NT2/D1 (cell line): ENCODE measurements at regions not wholly inside any gene's neighbourhood (a gene's known extent, or its start where the extent isn't known, plus 50 kb on each side); places are given as distances from the start of the nearest gene placed in this dataset.

Source experiments
- DNase-seq: peaks from one replicate; pipeline ENCODE4 v3.0.0-alpha.2; 2011; ENCODE audit warnings: low read depth, low spot score
- H3K27me3 ChIP-seq: 2 replicates; pipeline ENCODE4 v1.6.0; 2011; ENCODE audit warnings: mild to moderate bottlenecking; ENCODE audit not compliant: insufficient read length, insufficient read depth
- H3K36me3 ChIP-seq: 2 replicates; pipeline ENCODE4 v1.6.1; 2011; ENCODE audit warnings: mild to moderate bottlenecking, low read length, mixed read lengths; ENCODE audit not compliant: insufficient read depth, insufficient read length
- H3K4me1 ChIP-seq: 2 replicates; pipeline ENCODE4 v1.5.1; 2011; ENCODE audit not compliant: insufficient read depth, insufficient read length
- H3K4me3 ChIP-seq: 2 replicates; pipeline ENCODE4 v1.5.1; 2011; ENCODE audit warnings: low read depth; ENCODE audit not compliant: insufficient read length
- H3K9ac ChIP-seq: 2 replicates; pipeline ENCODE4 v1.6.0; 2011; ENCODE audit warnings: low read depth; ENCODE audit not compliant: insufficient read length
- H3K9me3 ChIP-seq: 2 replicates; pipeline ENCODE4 v1.5.1; 2011; ENCODE audit warnings: mild to moderate bottlenecking, low read length; ENCODE audit not compliant: insufficient read depth
- SUZ12 ChIP-seq: IDR thresholded peaks from 2 replicates; pipeline ENCODE4 v1.6.1; 2011; ENCODE audit not compliant: insufficient read length, insufficient read depth; ENCODE audit errors: extremely low read depth
- YY1 ChIP-seq: IDR thresholded peaks from 2 replicates; pipeline ENCODE4 v1.6.1; 2011; ENCODE audit not compliant: insufficient read length, insufficient read depth
- ZNF274 ChIP-seq: IDR thresholded peaks from 2 replicates; pipeline ENCODE4 v1.6.1; 2011; ENCODE audit warnings: mild to moderate bottlenecking, low read depth, low read length

DNA sequence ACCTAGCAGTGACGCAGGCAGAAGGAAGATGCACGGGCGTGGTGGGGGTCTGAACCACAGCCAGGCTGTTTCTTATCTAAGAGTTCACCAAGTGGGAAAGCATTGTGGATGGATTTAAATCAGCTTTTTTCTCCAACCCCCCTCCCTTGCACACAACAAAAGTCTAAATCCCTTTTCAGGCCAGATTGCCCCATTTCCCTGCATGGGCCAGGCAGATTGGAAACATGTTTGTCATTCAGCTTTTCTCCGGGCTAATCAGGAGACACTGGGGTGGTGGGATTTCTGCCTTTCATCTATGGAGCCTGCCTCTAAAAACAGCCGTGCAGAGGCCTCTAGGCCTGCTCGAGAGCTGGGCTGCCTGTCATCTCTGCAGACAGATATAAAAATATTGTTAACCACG, 166.3 kb upstream of the LEF1 start:
- no peak for DNase-seq
- no peak overlapping the region for H3K9ac ChIP-seq
- no peaks in the 10 kb centered on the region for H3K9me3 ChIP-seq
- no peaks in the 10 kb centered on the region for H3K36me3 ChIP-seq
- no peaks in the 10 kb centered on the region for H3K4me1 ChIP-seq
- TF ChIP-seq YY1 = no peak
- TF ChIP-seq SUZ12 = no peak
- no peak for TF ChIP-seq ZNF274
- no peak overlapping the region for H3K4me3 ChIP-seq
- no peaks in the 10 kb centered on the region for H3K27me3 ChIP-seq

DNA sequence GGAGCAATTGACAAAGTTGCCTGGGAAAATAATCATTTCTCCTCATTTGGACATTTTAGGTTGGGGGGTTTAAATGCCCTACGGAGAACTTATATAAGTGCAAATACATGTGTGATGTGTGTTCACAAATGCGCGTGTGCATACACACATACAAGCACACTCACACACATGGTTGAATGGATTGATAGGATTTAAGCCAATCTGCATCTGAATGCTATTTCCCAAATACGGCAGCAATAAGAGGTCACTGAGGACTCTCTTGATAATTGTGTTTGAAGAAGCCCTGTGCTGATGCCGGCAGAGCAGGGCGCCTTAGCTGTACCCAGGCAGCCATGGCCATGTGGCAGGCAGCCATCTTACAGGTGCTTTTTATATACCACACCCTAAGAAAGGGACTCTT, 165.3 kb upstream of the LEF1 start:
- Histone ChIP-seq H3K36me3 (no peaks in the 10 kb centered on the region), H3K4me3 (no peak overlapping the region), H3K9ac (no peak overlapping the region), H3K27me3 (no peaks in the 10 kb centered on the region), H3K4me1 (no peaks in the 10 kb centered on the region), H3K9me3 (no peaks in the 10 kb centered on the region)
- TF ChIP-seq YY1 (no peak), SUZ12 (no peak), ZNF274 (no peak)
- DNase-seq = no peak

DNA sequence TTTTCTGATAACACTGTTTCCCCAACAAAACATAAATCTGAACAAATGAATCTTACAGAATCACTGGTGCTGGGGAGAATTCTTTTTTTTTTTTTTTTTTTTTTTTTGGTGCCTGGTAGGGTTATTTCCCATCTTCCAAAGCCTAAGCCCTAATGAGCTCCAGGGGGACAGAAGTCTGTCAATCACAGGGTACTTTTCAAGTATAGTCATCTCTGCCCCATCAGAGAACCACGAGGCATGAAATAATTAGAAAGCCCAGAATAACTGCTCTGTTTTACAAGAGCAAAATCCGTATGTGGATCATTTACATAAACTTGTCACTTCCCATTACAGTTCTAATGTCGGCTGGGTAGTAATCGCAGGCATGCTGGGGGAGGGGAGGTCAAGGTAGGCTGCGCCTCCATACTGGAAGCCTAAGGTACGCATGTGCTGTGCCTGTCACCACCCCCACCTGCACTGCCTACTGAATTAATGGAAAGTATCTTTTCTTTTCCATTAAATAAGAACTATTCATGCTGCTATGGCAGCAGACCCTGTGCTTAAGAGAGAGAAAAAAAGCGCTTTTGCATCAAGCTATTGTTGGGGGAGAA, 164.7 kb upstream of the LEF1 start:
- TF ChIP-seq ZNF274 = no peak
- no peak for TF ChIP-seq YY1
- no peak for TF ChIP-seq SUZ12
- Histone ChIP-seq H3K4me1 (no peaks in the 10 kb centered on the region), H3K27me3 (no peaks in the 10 kb centered on the region), H3K9me3 (no peaks in the 10 kb centered on the region), H3K9ac (no peak overlapping the region), H3K4me3 (no peak overlapping the region), H3K36me3 (no peaks in the 10 kb centered on the region)
- no peak for DNase-seq

DNA sequence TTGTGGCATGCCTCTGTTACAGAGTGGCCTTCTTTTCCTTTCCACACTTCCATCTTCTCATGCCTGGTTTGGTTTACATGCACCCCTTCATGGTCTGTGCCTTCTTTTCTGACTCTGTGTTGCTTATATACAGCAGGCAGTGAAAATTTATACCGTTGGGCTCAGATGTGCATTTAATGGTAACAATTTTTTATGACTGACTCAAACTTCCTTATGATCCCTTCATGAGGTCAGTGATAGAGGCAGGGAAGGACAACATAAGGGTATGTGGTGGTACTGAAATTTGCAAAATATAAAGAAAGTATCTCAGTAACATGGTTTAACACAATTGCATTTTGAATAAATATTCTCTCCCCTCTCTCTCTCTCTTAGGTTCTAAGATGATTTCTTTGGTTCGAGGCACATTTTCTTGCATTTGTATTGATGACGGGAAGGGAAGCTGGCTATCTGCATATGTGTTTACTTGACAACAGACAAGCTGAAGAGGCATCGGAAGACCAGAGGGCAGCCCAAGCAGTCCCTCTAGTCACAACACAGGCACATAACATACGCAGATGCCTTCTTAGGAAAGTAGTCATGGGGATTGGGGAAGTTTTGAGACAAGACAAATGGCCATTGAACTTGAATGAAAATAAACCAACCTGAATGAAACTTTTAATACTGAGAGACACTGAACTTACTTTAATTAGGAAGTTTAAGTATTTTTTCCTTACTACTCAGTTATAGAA, 163.3 kb upstream of the LEF1 start:
- Histone ChIP-seq H3K4me1 (no peaks in the 10 kb centered on the region), H3K4me3 (no peak overlapping the region), H3K27me3 (no peaks in the 10 kb centered on the region), H3K9me3 (no peaks in the 10 kb centered on the region), H3K9ac (no peak overlapping the region), H3K36me3 (no peaks in the 10 kb centered on the region)
- TF ChIP-seq YY1 = no peak
- no peak for DNase-seq

DNA sequence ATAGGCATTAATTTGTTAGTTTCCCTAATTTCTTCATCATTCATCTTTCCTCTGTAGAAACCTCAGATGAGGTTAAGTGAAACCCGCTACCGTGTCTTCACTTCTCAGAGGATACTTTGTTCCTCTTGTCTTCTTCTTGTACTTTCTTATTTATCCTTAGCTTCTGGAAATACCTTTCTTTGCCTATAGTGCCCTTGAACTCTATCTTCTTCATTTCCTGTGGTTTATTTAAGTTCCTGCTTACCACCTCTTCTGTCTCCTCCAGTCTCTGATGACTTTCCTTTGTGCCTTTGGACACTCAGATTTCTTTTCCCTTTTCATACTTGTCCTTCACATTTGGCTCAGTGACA, 159.6 kb upstream of the LEF1 start:
- Histone ChIP-seq H3K9me3 (no peaks in the 10 kb centered on the region), H3K4me3 (no peak overlapping the region), H3K27me3 (no peaks in the 10 kb centered on the region), H3K4me1 (no peaks in the 10 kb centered on the region), H3K36me3 (no peaks in the 10 kb centered on the region), H3K9ac (no peak overlapping the region)
- DNase-seq = no peak
- TF ChIP-seq YY1 (no peak), ZNF274 (no peak), SUZ12 (no peak)

DNA sequence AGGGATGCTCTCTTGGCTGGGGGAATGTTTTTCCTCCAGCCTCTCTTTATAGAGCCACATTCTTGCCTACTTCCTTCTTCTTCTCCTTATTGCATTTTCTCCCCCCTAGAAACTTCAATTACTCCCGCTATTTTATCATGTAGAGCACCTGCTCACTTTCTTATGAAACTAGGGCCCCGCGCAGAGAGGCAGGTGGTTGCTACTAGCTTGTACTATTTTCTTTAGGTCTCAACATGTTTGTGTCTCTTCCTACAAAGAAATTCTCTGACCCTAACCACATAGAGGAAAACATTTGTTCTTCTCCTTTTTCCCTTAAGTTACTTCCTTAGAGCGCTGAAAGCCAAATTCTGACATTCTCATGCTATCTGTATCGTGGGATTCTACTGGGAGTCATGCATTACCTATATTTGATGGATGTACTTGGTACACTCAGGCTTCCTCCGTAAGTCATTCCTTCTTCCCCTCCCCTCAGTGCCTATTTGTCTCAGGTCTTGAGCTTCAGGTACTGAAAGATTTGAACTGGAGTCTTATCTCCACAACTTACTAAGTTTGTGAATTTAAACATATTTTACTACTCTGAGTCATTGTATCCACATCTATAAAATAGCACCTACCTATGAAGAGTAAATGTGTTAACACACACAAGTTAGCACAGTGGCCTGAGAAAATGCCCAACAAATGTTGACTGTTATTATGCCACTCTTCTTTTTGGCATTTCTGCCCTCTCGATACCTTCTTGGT, 159.1 kb upstream of the LEF1 start:
- Histone ChIP-seq H3K4me1 (no peaks in the 10 kb centered on the region), H3K9ac (no peak overlapping the region), H3K9me3 (no peaks in the 10 kb centered on the region), H3K27me3 (no peaks in the 10 kb centered on the region), H3K36me3 (no peaks in the 10 kb centered on the region), H3K4me3 (no peak overlapping the region)
- no peak for DNase-seq
- TF ChIP-seq ZNF274 = no peak
- TF ChIP-seq YY1 = no peak

DNA sequence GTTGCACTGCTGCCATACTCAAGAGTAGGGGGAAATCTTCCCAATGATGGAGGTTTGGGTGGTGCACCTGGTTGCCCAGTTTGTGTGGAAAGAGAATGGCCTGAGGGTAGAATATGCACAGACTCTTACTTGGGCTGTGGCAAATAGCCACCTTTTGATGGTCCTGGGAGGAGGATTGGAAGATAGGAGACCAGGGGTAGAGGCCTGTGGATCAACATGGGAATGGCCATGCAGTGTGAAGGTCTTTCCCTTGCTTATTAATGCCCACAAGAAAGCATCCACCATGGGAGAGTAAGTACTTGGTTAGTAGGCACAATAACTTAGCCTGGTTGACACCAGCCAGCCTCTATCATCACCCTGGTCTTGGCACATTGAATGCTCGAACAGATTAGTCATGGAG, 156.8 kb upstream of the LEF1 start:
- Histone ChIP-seq H3K4me3 (no peak overlapping the region), H3K27me3 (no peaks in the 10 kb centered on the region), H3K9me3 (no peaks in the 10 kb centered on the region), H3K9ac (no peak overlapping the region), H3K36me3 (no peaks in the 10 kb centered on the region), H3K4me1 (no peaks in the 10 kb centered on the region)
- TF ChIP-seq SUZ12 (no peak), YY1 (no peak), ZNF274 (no peak)
- no peak for DNase-seq
